Neural cell (in vitro differentiated cells): ENCODE measurements at regions not wholly inside any gene's neighbourhood (a gene's known extent, or its start where the extent isn't known, plus 50 kb on each side); places are given as distances from the start of the nearest gene placed in this dataset.

Experiments
- H2AFZ ChIP-seq: fragments of 200-600, 300-800 bp; sonication (generic), shearing (Covaris generic); 2 replicates; pipeline ENCODE4 v1.6.0; 2014; ENCODE audit warnings: low read depth, mild to moderate bottlenecking, antibody characterized with exemption, low read length, moderate library complexity
- H3F3A ChIP-seq: fragments of 200-600 bp; shearing (Covaris generic); 2 replicates; pipeline ENCODE4 v1.6.1; 2016; ENCODE audit warnings: mild to moderate bottlenecking, moderate library complexity, mixed read lengths, antibody characterized with exemption, low read length; ENCODE audit not compliant: insufficient read depth, poor library complexity, severe bottlenecking
- H3K27ac ChIP-seq: fragments of 200-600, 300-800 bp; sonication (generic), shearing (Covaris generic); 2 replicates; pipeline ENCODE4 v1.5.1; 2014; ENCODE audit warnings: mild to moderate bottlenecking, low read length, moderate library complexity
- H3K27me3 ChIP-seq: fragments of 300-800, 200-600 bp; sonication (generic), shearing (Covaris generic); 2 replicates; pipeline ENCODE4 v1.6.0; 2014; ENCODE audit warnings: mild to moderate bottlenecking, low read depth, low read length, moderate library complexity; ENCODE audit not compliant: insufficient read depth
- H3K36me3 ChIP-seq: fragments of 300-800, 200-600 bp; sonication (generic), shearing (Covaris generic); 2 replicates; pipeline ENCODE4 v1.5.1; 2014; ENCODE audit warnings: mild to moderate bottlenecking, antibody characterized with exemption, low read length, moderate library complexity; ENCODE audit not compliant: insufficient read depth
- H3K4me2 ChIP-seq: fragments of 300-800, 200-600 bp; sonication (generic), shearing (Covaris generic); 2 replicates; pipeline ENCODE4 v1.6.0; 2014; ENCODE audit warnings: mild to moderate bottlenecking, low read length
- H3K4me3 ChIP-seq: fragments of 300-800, 200-600 bp; sonication (generic), shearing (Covaris generic); 2 replicates; pipeline ENCODE4 v1.5.1; 2014; ENCODE audit warnings: mild to moderate bottlenecking, low read length, moderate library complexity
- H3K79me2 ChIP-seq: fragments of 200-600 bp; shearing (Covaris generic); replicated peaks from 2 replicates; pipeline ENCODE4 v1.6.0; 2014; ENCODE audit warnings: mild to moderate bottlenecking, low read length, moderate library complexity; ENCODE audit not compliant: insufficient read depth
- H3K9ac ChIP-seq: fragments of 300-800, 200-600 bp; sonication (generic), shearing (Covaris generic); 2 replicates; pipeline ENCODE4 v1.6.1; 2016; ENCODE audit warnings: mild to moderate bottlenecking, low read length, mixed read lengths
- H3K9me2 ChIP-seq: fragments of 200-600 bp; shearing (Covaris generic); 2 replicates; pipeline ENCODE4 v1.6.1; 2016; ENCODE audit warnings: mild to moderate bottlenecking, low read length, mixed read lengths; ENCODE audit not compliant: insufficient read depth
- H3K9me3 ChIP-seq: fragments of 200-600, 300-800 bp; sonication (generic), shearing (Covaris generic); 2 replicates; pipeline ENCODE4 v1.6.1; 2016; ENCODE audit warnings: mild to moderate bottlenecking, mixed run types, low read length, moderate library complexity, mixed read lengths
- H4K20me1 ChIP-seq: fragments of 200-600 bp; shearing (Covaris generic); 2 replicates; pipeline ENCODE4 v1.6.1; 2016; ENCODE audit warnings: mild to moderate bottlenecking, mixed run types; ENCODE audit not compliant: insufficient read depth
- EP300 ChIP-seq: fragments of 450-650 bp; conservative IDR thresholded peaks from 2 replicates; pipeline ENCODE4 v1.6.1; 2014; ENCODE audit warnings: antibody characterized with exemption, mild to moderate bottlenecking, moderate library complexity; ENCODE audit not compliant: poor library complexity, severe bottlenecking
- EZH2 ChIP-seq: fragments of 200-600, 300-800 bp; shearing (Covaris generic), sonication (generic); IDR thresholded peaks from 2 replicates; pipeline ENCODE4 v1.6.1; 2014; ENCODE audit warnings: antibody characterized with exemption, low read length, borderline replicate concordance, mild to moderate bottlenecking; ENCODE audit not compliant: insufficient read depth, poor library complexity, severe bottlenecking
- MXI1 ChIP-seq: fragments of 450-650 bp; conservative IDR thresholded peaks from 2 replicates; pipeline ENCODE4 v1.6.1; 2014; ENCODE audit warnings: antibody characterized with exemption, mild to moderate bottlenecking; ENCODE audit not compliant: poor library complexity, severe bottlenecking
- POLR2AphosphoS5 ChIP-seq: IDR thresholded peaks from 2 replicates; pipeline ENCODE4 v1.6.1; 2012
- RAD21 ChIP-seq: fragments of 450-650 bp; conservative IDR thresholded peaks from 2 replicates; pipeline ENCODE4 v1.6.1; 2014; ENCODE audit warnings: antibody characterized with exemption, mild to moderate bottlenecking, moderate library complexity
- REST ChIP-seq: IDR thresholded peaks from 2 replicates; pipeline ENCODE4 v1.6.1; 2012; ENCODE audit warnings: borderline replicate concordance
- SMC3 ChIP-seq: fragments of 450-650 bp; conservative IDR thresholded peaks from 2 replicates; pipeline ENCODE4 v1.6.1; 2014; ENCODE audit warnings: antibody characterized with exemption, mild to moderate bottlenecking, moderate library complexity; ENCODE audit not compliant: poor library complexity
- TAF1 ChIP-seq: IDR thresholded peaks from 2 replicates; pipeline ENCODE4 v1.6.1; 2012; ENCODE audit warnings: low read depth
- TF ChIP-seq, protein P1 (sequence below): fragments of 450-650 bp; IDR thresholded peaks from 2 replicates; pipeline ENCODE4 v1.5.1; 2014; ENCODE audit warnings: antibody characterized with exemption, mild to moderate bottlenecking, moderate library complexity; ENCODE audit not compliant: poor library complexity, severe bottlenecking

DNA sequence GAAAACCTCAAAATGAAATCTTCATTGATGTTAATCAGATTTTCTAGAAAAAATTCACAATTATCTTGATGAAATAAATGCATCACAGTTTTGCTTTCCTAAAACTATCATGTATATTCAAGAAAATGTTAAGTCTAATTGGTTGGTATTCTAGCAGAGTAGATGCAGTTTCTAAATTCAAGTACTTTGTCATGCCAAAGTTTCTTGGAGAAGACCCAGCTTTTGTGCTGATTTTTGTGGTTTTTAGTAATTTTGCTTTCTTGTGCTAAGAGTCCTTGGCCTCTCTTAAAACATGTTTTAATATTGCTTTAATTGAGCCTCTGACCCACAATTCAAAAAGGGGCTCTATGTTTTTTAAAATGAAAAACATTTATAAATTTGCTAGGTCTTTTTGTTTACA is 924.8 kb upstream of the PTPRD start:
- Histone ChIP-seq H3K9me2 (no peaks in the 10 kb centered on the region), H3F3A (no peaks in the 10 kb centered on the region), H3K27ac (no peak overlapping the region), H3K9me3 (no peaks in the 10 kb centered on the region), H3K9ac (no peak overlapping the region), H3K4me3 (no peak overlapping the region), H3K27me3 (no peaks in the 10 kb centered on the region), H2AFZ (no peak overlapping the region), H4K20me1 (no peaks in the 10 kb centered on the region), H3K4me2 (no peak overlapping the region), H3K79me2 (no peaks in the 10 kb centered on the region), H3K36me3 (no peaks in the 10 kb centered on the region)
- no peak for TF ChIP-seq REST
- TF ChIP-seq, protein P1, sequence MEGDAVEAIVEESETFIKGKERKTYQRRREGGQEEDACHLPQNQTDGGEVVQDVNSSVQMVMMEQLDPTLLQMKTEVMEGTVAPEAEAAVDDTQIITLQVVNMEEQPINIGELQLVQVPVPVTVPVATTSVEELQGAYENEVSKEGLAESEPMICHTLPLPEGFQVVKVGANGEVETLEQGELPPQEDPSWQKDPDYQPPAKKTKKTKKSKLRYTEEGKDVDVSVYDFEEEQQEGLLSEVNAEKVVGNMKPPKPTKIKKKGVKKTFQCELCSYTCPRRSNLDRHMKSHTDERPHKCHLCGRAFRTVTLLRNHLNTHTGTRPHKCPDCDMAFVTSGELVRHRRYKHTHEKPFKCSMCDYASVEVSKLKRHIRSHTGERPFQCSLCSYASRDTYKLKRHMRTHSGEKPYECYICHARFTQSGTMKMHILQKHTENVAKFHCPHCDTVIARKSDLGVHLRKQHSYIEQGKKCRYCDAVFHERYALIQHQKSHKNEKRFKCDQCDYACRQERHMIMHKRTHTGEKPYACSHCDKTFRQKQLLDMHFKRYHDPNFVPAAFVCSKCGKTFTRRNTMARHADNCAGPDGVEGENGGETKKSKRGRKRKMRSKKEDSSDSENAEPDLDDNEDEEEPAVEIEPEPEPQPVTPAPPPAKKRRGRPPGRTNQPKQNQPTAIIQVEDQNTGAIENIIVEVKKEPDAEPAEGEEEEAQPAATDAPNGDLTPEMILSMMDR: no peak
- no peak for TF ChIP-seq MXI1
- TF ChIP-seq EP300: no peak
- TF ChIP-seq RAD21: no peak
- TF ChIP-seq SMC3: no peak
- TF ChIP-seq POLR2AphosphoS5: no peak
- no peak for TF ChIP-seq TAF1
- no peak for TF ChIP-seq EZH2

DNA sequence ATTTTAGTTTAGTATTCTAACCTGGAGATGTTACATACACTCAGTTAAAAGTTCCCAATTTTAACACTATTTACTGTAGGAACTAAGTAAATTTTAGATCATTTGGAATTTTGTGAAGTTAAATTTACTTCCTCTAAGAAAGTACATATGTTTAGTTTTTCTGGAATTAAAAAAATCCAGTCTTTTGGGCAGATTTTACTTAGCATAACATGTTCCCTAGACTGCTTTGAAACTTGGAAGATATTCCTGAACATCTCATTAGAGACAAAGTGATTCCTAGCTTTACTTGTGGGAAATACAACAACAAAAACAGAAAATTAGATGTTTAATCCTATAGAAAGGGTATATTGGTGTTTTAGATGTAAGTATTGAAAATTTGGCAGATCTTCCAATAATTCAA is 930.0 kb upstream of the PTPRD start:
- Histone ChIP-seq H3F3A (no peaks in the 10 kb centered on the region), H3K27ac (no peak overlapping the region), H3K9ac (no peak overlapping the region), H4K20me1 (no peaks in the 10 kb centered on the region), H3K36me3 (no peaks in the 10 kb centered on the region), H3K9me2 (no peaks in the 10 kb centered on the region), H3K27me3 (no peaks in the 10 kb centered on the region), H2AFZ (no peak overlapping the region), H3K9me3 (no peaks in the 10 kb centered on the region), H3K4me2 (no peak overlapping the region), H3K79me2 (no peaks in the 10 kb centered on the region), H3K4me3 (no peak overlapping the region)
- TF ChIP-seq MXI1 (no peak), EZH2 (no peak), POLR2AphosphoS5 (no peak)
- TF ChIP-seq, protein P1: no peak
